GM19452 (cell line): ENCODE measurements at regions not wholly inside any gene's neighbourhood (a gene's known extent, or its start where the extent isn't known, plus 50 kb on each side); places are given as distances from the start of the nearest gene placed in this dataset.

Experiments used
- ATAC-seq: cut with Tn5 transposase; IDR thresholded peaks from one replicate; pipeline ENCODE4 v1.9.1; 2021; ENCODE audit not compliant: unreplicated experiment

- no peak for ATAC-seq
Measured at GRCh38 chr5:5813441-5813840, 391.0 kb downstream of the ICE1 start.

DNA sequence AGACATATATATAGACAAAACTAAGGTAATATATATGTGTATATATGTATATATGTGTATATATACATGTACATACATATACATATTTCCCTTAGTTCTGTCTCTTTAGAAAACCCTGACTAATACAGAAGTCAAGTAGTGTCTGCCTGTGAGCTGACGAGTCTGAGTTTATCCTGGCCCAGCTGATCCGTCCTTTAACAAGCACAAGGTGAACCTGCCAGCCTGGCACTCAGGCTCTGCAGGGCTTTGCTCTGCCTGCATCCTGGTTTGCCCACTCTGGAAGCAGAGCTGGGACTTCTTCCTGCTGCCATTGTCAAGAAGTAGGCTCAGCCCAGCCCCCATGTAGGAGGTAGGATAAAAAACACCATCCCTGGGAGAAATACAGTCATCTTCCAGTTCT is 388.0 kb downstream of the ICE1 start:
- no peak for ATAC-seq

DNA sequence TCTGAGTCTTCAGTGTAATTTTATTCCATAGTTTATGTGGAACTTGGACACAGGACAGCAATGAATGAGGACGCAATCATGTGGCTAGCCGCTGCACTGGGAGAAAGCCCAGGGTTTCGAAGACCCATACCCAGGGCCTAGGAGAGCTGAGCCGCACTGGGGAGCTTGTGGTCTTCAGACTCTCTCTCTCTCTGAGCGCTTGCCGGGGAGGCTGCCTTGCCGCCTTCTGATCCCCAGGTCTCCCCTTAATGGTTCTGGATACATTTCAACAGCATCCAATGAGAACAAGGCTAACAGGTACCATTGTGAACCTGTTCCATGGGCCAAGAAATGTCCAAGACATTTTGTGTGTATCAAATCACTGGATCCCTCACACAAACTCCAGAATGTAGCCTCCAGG is 383.4 kb downstream of the ICE1 start:
- ATAC-seq: no peak

- ATAC-seq: no peak
Measured at GRCh38 chr5:5804478-5805233, 382.2 kb downstream of the ICE1 start.

DNA sequence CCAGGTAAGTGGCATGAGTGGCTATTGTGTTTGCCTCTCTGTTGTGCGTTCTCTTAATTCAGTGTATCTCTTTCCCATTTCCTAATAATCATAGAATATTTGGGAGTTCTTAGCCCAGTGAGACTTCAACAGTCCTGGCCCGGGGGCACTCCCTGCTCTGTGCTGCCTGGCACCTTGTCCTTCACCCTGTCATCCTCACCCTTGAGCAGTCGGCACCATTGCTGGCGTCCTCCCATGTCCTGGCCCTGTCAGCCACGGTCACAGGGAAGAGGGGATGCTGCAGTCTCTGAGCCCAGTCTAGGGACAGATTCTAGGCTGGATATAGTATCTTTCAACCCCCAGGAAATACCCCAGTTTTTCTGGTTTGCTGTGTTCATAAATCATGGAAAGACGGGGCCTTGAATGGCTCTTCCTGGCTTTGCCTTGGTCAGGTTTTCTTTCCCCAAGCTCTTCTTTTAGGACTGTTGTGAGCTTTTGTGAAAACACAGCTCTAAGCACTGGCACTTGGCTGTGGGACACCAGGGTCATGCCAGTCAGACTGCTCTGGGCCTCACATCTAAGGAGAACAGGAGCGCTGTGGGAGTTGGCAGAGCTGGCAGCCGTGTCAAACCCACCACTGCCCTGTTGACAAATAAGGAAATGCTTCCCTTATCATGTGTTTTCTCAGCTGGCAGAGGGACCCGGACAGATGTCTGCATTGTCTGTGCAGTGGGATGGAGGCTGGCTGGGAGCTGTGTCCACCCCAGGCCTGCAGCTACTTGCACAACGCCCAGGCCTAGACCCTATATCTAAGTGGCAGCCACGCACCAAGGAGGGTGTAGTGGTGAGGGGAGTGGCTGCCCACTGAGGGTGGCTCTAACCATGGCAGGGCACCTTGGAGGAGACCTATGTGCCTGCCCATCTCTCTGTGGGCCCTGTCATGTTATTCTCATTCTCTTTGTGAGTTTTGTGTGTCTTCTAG is 378.6 kb downstream of the ICE1 start:
- no peak for ATAC-seq

DNA sequence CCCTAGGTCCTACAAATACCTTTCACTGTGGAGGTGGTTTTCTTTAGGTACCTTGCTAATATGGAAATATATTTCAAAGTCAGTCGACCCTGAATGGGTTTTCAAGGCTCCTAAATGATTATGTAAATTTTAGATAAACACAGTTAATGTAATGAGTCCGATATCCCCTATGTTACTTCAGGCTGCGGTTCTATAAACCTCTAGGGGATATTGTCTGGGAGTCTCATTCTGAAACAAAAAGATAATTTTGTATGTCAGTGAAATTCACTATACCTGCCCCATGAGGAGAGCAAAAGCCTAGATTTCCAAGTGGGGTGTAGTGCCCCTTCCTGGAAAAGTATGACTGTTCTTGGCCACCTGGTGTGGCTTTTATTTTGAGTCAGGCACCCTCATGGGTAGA is 377.3 kb downstream of the ICE1 start:
- no peak for ATAC-seq

GRCh38 chr5:5799229-5799628 is 376.8 kb downstream of the ICE1 start:
- no peak for ATAC-seq

GRCh38 chr5:5798462-5798861 is 376.0 kb downstream of the ICE1 start:
- no peak for ATAC-seq

DNA sequence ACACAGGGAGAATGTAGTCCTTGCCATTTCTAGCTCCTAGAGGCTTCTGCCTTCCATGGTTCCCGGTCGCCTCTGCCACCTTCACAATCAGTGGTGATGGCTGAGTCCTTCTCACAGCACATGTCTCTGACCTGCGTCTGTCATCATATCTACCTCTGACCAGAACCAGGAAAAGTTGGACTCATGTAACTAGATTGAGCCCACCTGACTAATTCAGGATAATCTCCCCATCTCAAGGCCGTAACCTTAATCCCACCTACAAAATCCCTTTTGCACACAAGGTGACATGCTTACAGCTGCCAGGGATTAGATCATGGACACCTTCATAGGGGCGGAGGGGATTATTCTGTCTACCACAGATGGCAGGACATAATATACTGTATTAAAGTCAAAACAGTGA is 375.6 kb downstream of the ICE1 start:
- ATAC-seq: no peak

DNA sequence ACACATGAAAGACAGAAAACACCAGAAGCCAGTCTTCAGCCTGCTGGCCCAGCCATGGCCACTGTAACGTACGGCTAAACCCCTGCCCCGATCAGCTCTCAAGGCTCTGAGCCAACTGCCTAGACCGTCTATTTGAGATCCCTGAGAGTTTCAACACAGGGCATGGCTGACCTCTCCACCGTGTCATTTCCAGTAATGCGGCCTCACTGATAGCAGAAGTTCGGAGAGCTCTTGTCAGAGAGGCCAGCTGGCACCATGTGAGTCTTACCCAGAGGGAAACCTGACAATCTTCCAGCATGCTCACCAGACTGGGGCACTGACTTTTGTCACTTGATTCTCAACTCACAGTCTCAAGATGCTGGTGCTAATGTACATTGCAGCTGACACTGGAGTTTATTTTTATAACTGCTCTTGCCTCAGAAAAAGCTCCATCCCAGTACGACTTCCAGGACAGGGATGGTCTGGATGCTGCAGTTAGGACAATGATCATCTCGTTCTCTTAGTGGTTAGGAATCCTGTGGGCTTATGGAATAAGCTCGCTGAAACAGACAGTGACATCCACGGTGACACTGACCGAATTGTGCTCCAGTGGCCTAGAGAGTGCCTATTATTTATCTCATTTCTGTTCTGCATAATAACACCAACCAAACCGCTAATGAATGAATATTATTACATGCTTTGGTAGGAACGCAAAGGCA is 372.7 kb downstream of the ICE1 start:
- ATAC-seq: no peak

- no peak for ATAC-seq
Measured at GRCh38 chr5:5794118-5794560, 371.7 kb downstream of the ICE1 start.

GRCh38 chr5:5793242-5794117 is 371.0 kb downstream of the ICE1 start:
- ATAC-seq: no peak

DNA sequence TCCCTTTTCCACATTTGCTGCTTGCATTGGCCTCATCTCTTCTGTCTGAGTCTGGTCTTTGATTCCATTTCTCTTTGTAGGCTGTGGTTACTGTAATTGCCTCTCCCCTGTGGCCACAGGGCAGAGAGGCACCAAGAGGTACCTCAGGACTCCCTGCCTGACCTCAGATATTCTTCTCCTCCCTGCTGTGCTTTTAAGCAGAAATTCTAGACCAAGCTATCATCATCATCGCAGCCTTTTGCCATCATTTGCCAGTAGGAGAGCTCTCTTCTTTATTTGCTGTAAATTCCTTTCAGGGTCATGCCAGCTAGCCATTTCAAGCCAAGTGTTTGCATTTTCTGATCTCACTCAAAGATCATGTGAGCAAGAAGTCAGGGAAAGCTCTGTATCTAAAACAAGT is 369.6 kb downstream of the ICE1 start:
- ATAC-seq: no peak

GRCh38 chr5:5788793-5789192 is 366.3 kb downstream of the ICE1 start:
- no peak for ATAC-seq

DNA sequence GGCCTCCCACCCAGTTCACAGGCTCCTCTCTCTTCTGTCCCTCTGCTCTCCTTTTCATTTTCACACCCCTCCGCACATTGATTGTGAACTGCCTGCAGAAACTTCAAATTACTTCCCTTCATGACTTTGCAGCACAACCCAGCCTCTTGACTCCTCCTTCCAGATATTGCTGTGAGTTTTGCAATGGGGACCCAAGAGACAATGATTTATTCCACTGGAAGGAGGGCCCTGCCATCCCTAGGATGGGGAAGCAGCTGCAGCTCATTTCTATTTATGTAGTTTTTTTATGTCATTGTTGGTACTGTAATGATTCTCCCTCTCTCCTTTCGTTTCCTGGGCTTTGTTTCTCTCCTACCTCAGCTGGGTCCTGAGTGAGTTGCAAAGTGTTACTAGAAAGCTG is 364.9 kb downstream of the ICE1 start:
- no peak for ATAC-seq

- no peak for ATAC-seq
Measured at GRCh38 chr5:5784101-5784500, 361.6 kb downstream of the ICE1 start.

DNA sequence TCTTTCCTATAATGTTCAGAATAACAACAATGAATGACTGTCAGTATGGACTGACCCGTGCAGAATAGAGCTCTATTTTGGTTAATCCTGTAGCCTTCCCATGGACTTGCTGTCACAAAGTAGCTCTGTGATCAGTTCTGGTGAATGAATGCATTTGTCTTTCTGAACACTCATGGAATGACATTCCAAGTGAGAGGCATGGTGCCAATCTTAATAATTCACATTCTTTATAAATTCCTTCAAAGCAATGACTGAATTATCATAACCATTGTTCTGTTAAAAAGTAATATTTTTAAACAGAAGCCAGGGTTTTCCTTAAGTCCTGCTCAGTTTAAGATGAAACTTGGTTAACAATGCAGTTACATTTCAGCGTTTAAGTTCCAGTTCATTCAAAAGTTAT is 360.5 kb downstream of the ICE1 start:
- ATAC-seq: no peak

GRCh38 chr5:5782402-5782801 is 359.9 kb downstream of the ICE1 start:
- ATAC-seq: no peak

GRCh38 chr5:5781335-5781734 is 358.9 kb downstream of the ICE1 start:
- no peak for ATAC-seq

DNA sequence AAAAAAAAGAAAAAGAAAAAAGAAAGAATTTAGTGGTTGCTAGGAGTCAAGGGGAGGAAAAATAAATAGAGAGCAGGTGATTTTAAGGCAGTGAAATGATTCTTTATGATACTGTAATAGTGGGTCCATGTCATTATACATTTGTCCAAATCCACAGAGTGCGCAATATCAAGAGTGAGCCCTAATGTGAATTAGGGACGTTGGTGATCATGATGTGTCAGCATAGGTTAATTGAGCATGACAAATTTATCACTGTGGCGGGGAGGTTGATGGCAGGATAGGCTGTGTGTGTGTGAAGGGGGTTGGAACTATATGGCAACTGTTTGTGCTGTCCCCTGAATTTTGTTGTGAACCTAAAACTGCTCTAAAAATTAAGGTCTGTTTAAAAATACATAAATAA is 357.8 kb downstream of the ICE1 start:
- ATAC-seq: no peak

- no peak for ATAC-seq
Measured at GRCh38 chr5:5777013-5777412, 354.5 kb downstream of the ICE1 start.
